Osteoblast (primary cell): ENCODE measurements at regions not wholly inside any gene's neighbourhood (a gene's known extent, or its start where the extent isn't known, plus 50 kb on each side); places are given as distances from the start of the nearest gene placed in this dataset.

Experiments used
- DNase-seq: peaks from one replicate; pipeline ENCODE4 v3.0.0; 2011; ENCODE audit warnings: low spot score, mixed read lengths; ENCODE audit not compliant: insufficient read length; ENCODE audit errors: missing footprints
- H2AFZ ChIP-seq: 2 replicates; pipeline ENCODE4 v1.6.0; 2011; ENCODE audit warnings: mild to moderate bottlenecking, low read length
- H3K27ac ChIP-seq: 2 replicates; pipeline ENCODE4 v1.5.1; 2011; ENCODE audit warnings: mild to moderate bottlenecking, low read depth, low read length, moderate library complexity
- H3K27me3 ChIP-seq: 2 replicates; pipeline ENCODE4 v1.6.0; 2012; ENCODE audit warnings: mild to moderate bottlenecking, control low read depth, inconsistent platforms, low read length, moderate library complexity; ENCODE audit not compliant: insufficient read depth
- H3K36me3 ChIP-seq: 2 replicates; pipeline ENCODE4 v1.5.1; 2011; ENCODE audit warnings: mild to moderate bottlenecking, low read length, control low read depth, moderate library complexity; ENCODE audit not compliant: insufficient read depth
- H3K4me1 ChIP-seq: 2 replicates; pipeline ENCODE4 v1.5.1; 2011; ENCODE audit warnings: mild to moderate bottlenecking, low read length, control low read depth, moderate library complexity; ENCODE audit not compliant: insufficient read depth
- H3K4me2 ChIP-seq: 2 replicates; pipeline ENCODE4 v1.6.0; 2011; ENCODE audit warnings: mild to moderate bottlenecking, low read length; ENCODE audit not compliant: insufficient read depth
- H3K4me3 ChIP-seq: fragments of 200-600 bp; sonication (generic); 3 replicates; pipeline ENCODE4 v1.5.1; 2012; ENCODE audit warnings: mild to moderate bottlenecking, low read length, inconsistent platforms; ENCODE audit not compliant: insufficient read depth
- H3K79me2 ChIP-seq: 2 replicates; pipeline ENCODE4 v1.6.0; 2012; ENCODE audit warnings: mild to moderate bottlenecking, low read length, control low read depth, inconsistent platforms; ENCODE audit not compliant: insufficient read depth
- H3K9me3 ChIP-seq: 2 replicates; pipeline ENCODE4 v1.5.1; 2011; ENCODE audit warnings: low read depth, low read length, control low read depth
- H4K20me1 ChIP-seq: 2 replicates; pipeline ENCODE4 v1.6.0; 2012; ENCODE audit warnings: mild to moderate bottlenecking, low read length, control low read depth; ENCODE audit not compliant: insufficient read depth
- TF ChIP-seq, protein P1 (sequence below): IDR thresholded peaks from 2 replicates; pipeline ENCODE4 v1.5.1; 2011; ENCODE audit warnings: mild to moderate bottlenecking, low read depth, low read length, moderate library complexity; ENCODE audit errors: extremely low read depth

DNA sequence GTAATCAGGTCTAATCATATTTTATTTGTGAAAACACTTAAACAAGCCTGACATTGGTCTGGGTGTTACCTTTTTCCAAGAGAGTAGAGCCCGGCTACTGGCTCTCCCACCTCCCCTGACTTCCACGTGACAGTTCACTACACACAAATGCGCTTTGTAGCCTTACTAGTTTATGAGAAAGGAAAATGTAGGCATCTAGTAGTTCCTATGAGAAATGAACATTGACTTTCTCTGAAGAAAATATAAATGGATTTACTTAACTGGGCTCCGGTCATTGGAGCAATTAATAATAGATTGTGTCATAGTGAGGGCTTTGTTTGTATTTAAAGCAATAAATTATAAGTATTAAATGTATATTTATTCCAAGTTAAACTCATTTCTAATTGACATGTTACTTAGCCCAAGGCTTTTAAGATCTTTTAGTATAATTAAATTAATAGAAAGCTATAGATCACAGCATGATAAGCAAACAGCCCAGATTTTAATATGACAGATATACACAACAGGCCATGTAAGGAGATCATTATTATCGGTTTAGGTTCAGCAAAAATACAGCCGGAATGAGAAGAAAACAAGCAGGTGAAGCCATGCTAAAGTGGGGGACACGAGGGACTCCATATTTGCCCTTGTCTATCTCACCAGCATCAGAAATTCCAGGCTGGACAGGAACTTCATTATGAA is 756.5 kb upstream of the ADAMTS16 start:
- no peaks in the 10 kb centered on the region for H4K20me1 ChIP-seq
- no peaks in the 10 kb centered on the region for H3K36me3 ChIP-seq
- H3K4me2 ChIP-seq = no peak overlapping the region
- no peaks in the 10 kb centered on the region for H3K4me1 ChIP-seq
- TF ChIP-seq, protein P1, sequence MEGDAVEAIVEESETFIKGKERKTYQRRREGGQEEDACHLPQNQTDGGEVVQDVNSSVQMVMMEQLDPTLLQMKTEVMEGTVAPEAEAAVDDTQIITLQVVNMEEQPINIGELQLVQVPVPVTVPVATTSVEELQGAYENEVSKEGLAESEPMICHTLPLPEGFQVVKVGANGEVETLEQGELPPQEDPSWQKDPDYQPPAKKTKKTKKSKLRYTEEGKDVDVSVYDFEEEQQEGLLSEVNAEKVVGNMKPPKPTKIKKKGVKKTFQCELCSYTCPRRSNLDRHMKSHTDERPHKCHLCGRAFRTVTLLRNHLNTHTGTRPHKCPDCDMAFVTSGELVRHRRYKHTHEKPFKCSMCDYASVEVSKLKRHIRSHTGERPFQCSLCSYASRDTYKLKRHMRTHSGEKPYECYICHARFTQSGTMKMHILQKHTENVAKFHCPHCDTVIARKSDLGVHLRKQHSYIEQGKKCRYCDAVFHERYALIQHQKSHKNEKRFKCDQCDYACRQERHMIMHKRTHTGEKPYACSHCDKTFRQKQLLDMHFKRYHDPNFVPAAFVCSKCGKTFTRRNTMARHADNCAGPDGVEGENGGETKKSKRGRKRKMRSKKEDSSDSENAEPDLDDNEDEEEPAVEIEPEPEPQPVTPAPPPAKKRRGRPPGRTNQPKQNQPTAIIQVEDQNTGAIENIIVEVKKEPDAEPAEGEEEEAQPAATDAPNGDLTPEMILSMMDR = no peak
- H3K79me2 ChIP-seq = no peaks in the 10 kb centered on the region
- H3K27me3 ChIP-seq = no peaks in the 10 kb centered on the region
- no peak overlapping the region for H3K4me3 ChIP-seq
- peaks cover 12% of the 10 kb centered on the region for H3K9me3 ChIP-seq
- no peak overlapping the region for H2AFZ ChIP-seq
- no peak overlapping the region for H3K27ac ChIP-seq
- DNase-seq = no peak

DNA sequence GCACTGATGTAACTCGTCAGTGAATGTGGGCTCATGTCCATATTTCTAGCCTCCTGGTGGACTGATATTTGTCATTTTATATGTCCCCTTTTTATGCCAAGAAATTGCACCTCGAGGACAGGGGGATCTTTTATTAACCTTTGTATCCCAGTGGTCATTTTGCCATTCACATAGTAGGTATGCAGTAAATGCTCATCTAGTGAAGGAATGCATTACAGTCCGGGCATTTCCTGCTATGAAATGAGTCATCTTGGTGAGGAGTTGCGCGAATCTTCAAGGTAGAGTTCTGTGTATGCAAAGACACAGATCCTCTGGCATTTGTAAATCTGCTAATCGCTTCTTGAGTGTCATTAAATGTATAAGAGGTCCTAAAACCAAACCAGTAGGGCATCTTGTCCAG is 755.5 kb upstream of the ADAMTS16 start:
- no peak overlapping the region for H3K27ac ChIP-seq
- H3K36me3 ChIP-seq = no peaks in the 10 kb centered on the region
- no peak overlapping the region for H3K4me2 ChIP-seq
- TF ChIP-seq, protein P1 = no peak
- H3K9me3 ChIP-seq = peaks cover 11% of the 10 kb centered on the region
- H3K27me3 ChIP-seq = no peaks in the 10 kb centered on the region
- no peaks in the 10 kb centered on the region for H3K4me1 ChIP-seq
- no peak overlapping the region for H3K4me3 ChIP-seq
- no peaks in the 10 kb centered on the region for H3K79me2 ChIP-seq
- H4K20me1 ChIP-seq = no peaks in the 10 kb centered on the region
- DNase-seq = no peak
- H2AFZ ChIP-seq = no peak overlapping the region

DNA sequence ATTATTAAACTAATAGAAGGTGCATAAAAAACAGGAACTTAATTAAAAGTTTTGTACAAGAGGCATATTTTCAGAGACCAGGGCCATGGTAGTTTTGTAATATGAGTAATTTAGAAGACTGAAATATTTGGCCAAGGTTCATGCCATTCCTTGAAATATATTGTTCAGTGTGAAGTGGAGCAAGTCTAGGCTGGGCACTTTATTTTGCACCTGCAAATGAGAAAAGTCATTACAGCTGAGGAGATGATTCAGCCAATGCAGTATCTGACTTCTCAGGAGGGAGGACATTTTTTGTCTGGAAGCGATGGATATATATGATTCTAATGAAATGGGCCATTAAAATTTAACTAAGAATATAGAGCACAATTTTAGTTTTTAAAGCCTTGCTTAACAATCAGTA is 754.0 kb upstream of the ADAMTS16 start:
- no peak for DNase-seq

DNA sequence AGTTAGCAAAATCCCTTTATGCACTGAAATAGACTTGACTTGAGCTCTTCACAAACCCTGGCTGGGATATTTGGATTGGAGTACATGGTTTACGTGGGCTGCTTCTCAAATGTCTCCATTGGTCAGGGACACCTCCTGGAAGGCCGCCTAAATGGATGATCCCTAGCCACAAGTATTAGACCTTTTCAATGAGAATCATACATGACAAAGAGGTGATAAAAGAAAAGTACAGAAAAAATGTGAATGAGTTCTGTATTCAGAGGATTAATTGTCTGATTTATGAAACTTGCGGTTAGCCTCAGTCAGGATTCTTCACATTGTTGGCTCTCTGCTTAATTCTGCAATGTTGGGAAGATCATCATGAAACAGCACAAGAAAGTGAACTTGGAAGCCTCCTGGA is 752.8 kb upstream of the ADAMTS16 start:
- Histone ChIP-seq H3K9me3 (peaks cover 9% of the 10 kb centered on the region), H3K4me3 (no peak overlapping the region)

More for the DNA sequence above, 754.0 kb upstream of the ADAMTS16 start:
- Histone ChIP-seq H3K9me3 (peaks cover 11% of the 10 kb centered on the region), H3K27me3 (no peaks in the 10 kb centered on the region), H3K4me3 (no peak overlapping the region), H2AFZ (no peak overlapping the region), H3K4me2 (no peak overlapping the region), H3K79me2 (no peaks in the 10 kb centered on the region), H4K20me1 (no peaks in the 10 kb centered on the region), H3K36me3 (no peaks in the 10 kb centered on the region), H3K27ac (no peak overlapping the region), H3K4me1 (no peaks in the 10 kb centered on the region)
- TF ChIP-seq, protein P1 = no peak

More for the DNA sequence above, 752.8 kb upstream of the ADAMTS16 start:
- no peak for DNase-seq
- Histone ChIP-seq H3K4me1 (no peaks in the 10 kb centered on the region), H3K27ac (no peak overlapping the region), H3K79me2 (no peaks in the 10 kb centered on the region), H3K27me3 (no peaks in the 10 kb centered on the region), H2AFZ (no peak overlapping the region), H3K4me2 (no peak overlapping the region), H4K20me1 (no peaks in the 10 kb centered on the region), H3K36me3 (no peaks in the 10 kb centered on the region)
- TF ChIP-seq, protein P1 = no peak
